HEK293 (cell line): ENCODE measurements at regions not wholly inside any gene's neighbourhood (a gene's known extent, or its start where the extent isn't known, plus 50 kb on each side); places are given as distances from the start of the nearest gene placed in this dataset.

Experiments
- CTCF ChIA-PET: fragments of 350-600 bp; formaldehyde crosslinking; extraction: SDS; loops from one replicate; lab custom pipeline; 2021; ENCODE audit warnings: antibody characterized with exemption; lab: Yijun Ruan, JAX
- POLR2A ChIA-PET: fragments of 300-600 bp; formaldehyde crosslinking; extraction: SDS; loops from one replicate; lab custom pipeline; 2020; ENCODE audit warnings: antibody characterized with exemption, inconsistent platforms; lab: Yijun Ruan, JAX
- H3K27ac ChIP-seq: fragments of 200-500 bp; sonication (Bioruptor generic); 2 replicates; pipeline ENCODE4 v1.5.1; 2014; ENCODE audit warnings: low read depth, low read length, control low read depth, inconsistent platforms; ENCODE audit errors: extremely low read depth
- H3K36me3 ChIP-seq, 2 experiments: fragments of 200-500 bp in 1 of 2; sonication (Bioruptor generic) in 1 of 2; 1 replicate in 1 of 2; 2 replicates in 1 of 2; pipeline ENCODE4 v1.5.1; 2014 to 2017; ENCODE audit warnings: inconsistent platforms in 2 of 2, low read length in 2 of 2; ENCODE audit not compliant: control insufficient read depth in 2 of 2, insufficient read depth in 1 of 2
- H3K4me1 ChIP-seq: fragments of 200-500 bp; sonication (Bioruptor generic); 2 replicates; pipeline ENCODE4 v1.5.1; 2014; ENCODE audit warnings: mild to moderate bottlenecking, low read length, inconsistent platforms; ENCODE audit not compliant: control insufficient read depth, insufficient read depth
- H3K4me3 ChIP-seq: 2 replicates; pipeline ENCODE4 v1.5.1; 2011; ENCODE audit warnings: low read depth, mild to moderate bottlenecking, control low read depth, low read length, moderate library complexity
- H3K9me3 ChIP-seq: fragments of 200-500 bp; sonication (Bioruptor generic); 2 replicates; pipeline ENCODE4 v1.5.1; 2014; ENCODE audit warnings: low read depth, low read length, inconsistent platforms; ENCODE audit not compliant: control insufficient read depth, insufficient read depth
- FEZF1 ChIP-seq: fragments of 450-650 bp; formaldehyde crosslinking; IDR thresholded peaks from 2 replicates; pipeline ENCODE4 v1.5.1; 2016; ENCODE audit warnings: missing biosample characterization, missing genetic modification characterization
- HOXD13 ChIP-seq: sonication (generic); formaldehyde crosslinking; IDR thresholded peaks from 2 replicates; pipeline ENCODE4 v1.8.0; 2022; ENCODE audit warnings: missing genetic modification reagents, borderline replicate concordance
- INSM2 ChIP-seq: fragments of 450-650 bp; formaldehyde crosslinking; IDR thresholded peaks from 2 replicates; pipeline ENCODE4 v1.5.1; 2016; ENCODE audit warnings: missing biosample characterization, missing genetic modification characterization
- OSR2 ChIP-seq: fragments of 450-650 bp; formaldehyde crosslinking; IDR thresholded peaks from 2 replicates; pipeline ENCODE4 v1.5.1; 2016; ENCODE audit warnings: missing biosample characterization, missing genetic modification characterization
- OVOL3 ChIP-seq: fragments of 450-650 bp; formaldehyde crosslinking; IDR thresholded peaks from 2 replicates; pipeline ENCODE4 v1.5.1; 2016; ENCODE audit warnings: missing biosample characterization, missing genetic modification characterization
- SP7 ChIP-seq: fragments of 450-650 bp; formaldehyde crosslinking; IDR thresholded peaks from 2 replicates; pipeline ENCODE4 v1.5.1; 2016; ENCODE audit warnings: missing biosample characterization, missing genetic modification characterization
- ZNF292 ChIP-seq: fragments of 450-650 bp; formaldehyde crosslinking; IDR thresholded peaks from 2 replicates; pipeline ENCODE4 v1.5.1; 2016; ENCODE audit warnings: low read depth, missing biosample characterization, missing genetic modification characterization, borderline replicate concordance
- ZNF302 ChIP-seq: fragments of 450-650 bp; formaldehyde crosslinking; IDR thresholded peaks from 2 replicates; pipeline ENCODE4 v1.5.1; 2016; ENCODE audit warnings: missing biosample characterization, missing genetic modification characterization, low read depth
- ZNF362 ChIP-seq: fragments of 450-650 bp; formaldehyde crosslinking; IDR thresholded peaks from 2 replicates; pipeline ENCODE4 v1.5.1; 2016; ENCODE audit warnings: missing biosample characterization, missing genetic modification characterization
- ZNF580 ChIP-seq: fragments of 450-650 bp; formaldehyde crosslinking; IDR thresholded peaks from 2 replicates; pipeline ENCODE4 v1.5.1; 2016; ENCODE audit warnings: missing biosample characterization, missing genetic modification characterization
- ZNF596 ChIP-seq: fragments of 450-650 bp; IDR thresholded peaks from 2 replicates; pipeline ENCODE4 v1.5.0; 2018; ENCODE audit warnings: missing biosample characterization, mild to moderate bottlenecking, missing genetic modification characterization, moderate library complexity
- ZNF660 ChIP-seq: fragments of 450-650 bp; IDR thresholded peaks from 2 replicates; pipeline ENCODE4 v1.5.1; 2018; ENCODE audit warnings: missing biosample characterization, mild to moderate bottlenecking, missing genetic modification characterization
- ZNF677 ChIP-seq: fragments of 450-650 bp; IDR thresholded peaks from 2 replicates; pipeline ENCODE4 v1.5.0; 2018; ENCODE audit warnings: missing biosample characterization, mild to moderate bottlenecking, missing genetic modification characterization, moderate library complexity
- ZNF843 ChIP-seq: fragments of 450-650 bp; formaldehyde crosslinking; IDR thresholded peaks from 2 replicates; pipeline ENCODE4 v1.5.1; 2016; ENCODE audit warnings: missing biosample characterization, missing genetic modification characterization
- TF ChIP-seq, protein P1 (sequence below): fragments of 450-650 bp; formaldehyde crosslinking; IDR thresholded peaks from 2 replicates; pipeline ENCODE4 v1.5.1; 2017; ENCODE audit warnings: missing biosample characterization, missing genetic modification characterization
- TF ChIP-seq, protein P2 (sequence below): fragments of 450-650 bp; formaldehyde crosslinking; IDR thresholded peaks from 2 replicates; pipeline ENCODE4 v1.5.1; 2016; ENCODE audit warnings: missing biosample characterization, missing genetic modification characterization
- TF ChIP-seq, protein P3 (sequence below): fragments of 450-650 bp; formaldehyde crosslinking; IDR thresholded peaks from 2 replicates; pipeline ENCODE4 v1.5.1; 2016; ENCODE audit warnings: missing biosample characterization, missing genetic modification characterization

GRCh38 chr1:116254776-116255175 lies 118.3 kb upstream of the ATP1A1 start:
- Histone ChIP-seq H3K36me3 (no peaks in the 10 kb centered on the region), H3K9me3 (no peaks in the 10 kb centered on the region)
- TF ChIP-seq ZNF292 (tag by site-specific recombination) (no peak), ZNF677 (no peak), OSR2 (tag by site-specific recombination) (peak; percentile 23; the same call in 1 of the 2 replicates), INSM2 (tag by site-specific recombination) (no peak), HOXD13 (no peak), SP7 (tag by site-specific recombination) (peak; percentile 85), ZNF362 (tag by site-specific recombination) (no peak), ZNF580 (tag by site-specific recombination) (0 out of 2 replicates have a peak, but pooled peaks have one; percentile 44), ZNF302 (tag by site-specific recombination) (no peak), ZNF660 (no peak), FEZF1 (tag by site-specific recombination) (peak; percentile 80), ZNF843 (tag by site-specific recombination) (peak; percentile 50), OVOL3 (tag by site-specific recombination) (no peak), ZNF596 (tag by site-specific recombination) (no peak)
- TF ChIP-seq, protein P1, sequence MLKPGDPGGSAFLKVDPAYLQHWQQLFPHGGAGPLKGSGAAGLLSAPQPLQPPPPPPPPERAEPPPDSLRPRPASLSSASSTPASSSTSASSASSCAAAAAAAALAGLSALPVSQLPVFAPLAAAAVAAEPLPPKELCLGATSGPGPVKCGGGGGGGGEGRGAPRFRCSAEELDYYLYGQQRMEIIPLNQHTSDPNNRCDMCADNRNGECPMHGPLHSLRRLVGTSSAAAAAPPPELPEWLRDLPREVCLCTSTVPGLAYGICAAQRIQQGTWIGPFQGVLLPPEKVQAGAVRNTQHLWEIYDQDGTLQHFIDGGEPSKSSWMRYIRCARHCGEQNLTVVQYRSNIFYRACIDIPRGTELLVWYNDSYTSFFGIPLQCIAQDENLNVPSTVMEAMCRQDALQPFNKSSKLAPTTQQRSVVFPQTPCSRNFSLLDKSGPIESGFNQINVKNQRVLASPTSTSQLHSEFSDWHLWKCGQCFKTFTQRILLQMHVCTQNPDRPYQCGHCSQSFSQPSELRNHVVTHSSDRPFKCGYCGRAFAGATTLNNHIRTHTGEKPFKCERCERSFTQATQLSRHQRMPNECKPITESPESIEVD = peak; percentile 57; the same call in 1 of the 2 replicates
- TF ChIP-seq, protein P2, sequence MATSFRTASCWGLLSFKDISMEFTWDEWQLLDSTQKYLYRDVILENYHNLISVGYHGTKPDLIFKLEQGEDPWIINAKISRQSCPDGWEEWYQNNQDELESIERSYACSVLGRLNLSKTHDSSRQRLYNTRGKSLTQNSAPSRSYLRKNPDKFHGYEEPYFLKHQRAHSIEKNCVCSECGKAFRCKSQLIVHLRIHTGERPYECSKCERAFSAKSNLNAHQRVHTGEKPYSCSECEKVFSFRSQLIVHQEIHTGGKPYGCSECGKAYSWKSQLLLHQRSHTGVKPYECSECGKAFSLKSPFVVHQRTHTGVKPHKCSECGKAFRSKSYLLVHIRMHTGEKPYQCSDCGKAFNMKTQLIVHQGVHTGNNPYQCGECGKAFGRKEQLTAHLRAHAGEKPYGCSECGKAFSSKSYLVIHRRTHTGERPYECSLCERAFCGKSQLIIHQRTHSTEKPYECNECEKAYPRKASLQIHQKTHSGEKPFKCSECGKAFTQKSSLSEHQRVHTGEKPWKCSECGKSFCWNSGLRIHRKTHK (tag by site-specific recombination) = no peak
- TF ChIP-seq, protein P3, sequence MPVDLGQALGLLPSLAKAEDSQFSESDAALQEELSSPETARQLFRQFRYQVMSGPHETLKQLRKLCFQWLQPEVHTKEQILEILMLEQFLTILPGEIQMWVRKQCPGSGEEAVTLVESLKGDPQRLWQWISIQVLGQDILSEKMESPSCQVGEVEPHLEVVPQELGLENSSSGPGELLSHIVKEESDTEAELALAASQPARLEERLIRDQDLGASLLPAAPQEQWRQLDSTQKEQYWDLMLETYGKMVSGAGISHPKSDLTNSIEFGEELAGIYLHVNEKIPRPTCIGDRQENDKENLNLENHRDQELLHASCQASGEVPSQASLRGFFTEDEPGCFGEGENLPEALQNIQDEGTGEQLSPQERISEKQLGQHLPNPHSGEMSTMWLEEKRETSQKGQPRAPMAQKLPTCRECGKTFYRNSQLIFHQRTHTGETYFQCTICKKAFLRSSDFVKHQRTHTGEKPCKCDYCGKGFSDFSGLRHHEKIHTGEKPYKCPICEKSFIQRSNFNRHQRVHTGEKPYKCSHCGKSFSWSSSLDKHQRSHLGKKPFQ (tag by site-specific recombination) = no peak
- TF ChIP-seq, all 188 proteins: peak for 6
- no peak overlapping the region for H3K4me3 ChIP-seq
- no peak overlapping the region for H3K27ac ChIP-seq
- CTCF ChIA-PET = no interaction called here
- peaks cover 12% of the 10 kb centered on the region; the same call in 1 of the 2 replicates for H3K4me1 ChIP-seq
- POLR2A ChIA-PET = interaction anchor here (0.8 kb wide), 1 partner anchor 122 kb away, joined by 3 read pairs; no protein-coding TSS in a partner anchor
